GM21360 (cell line): ENCODE measurements at regions not wholly inside any gene's neighbourhood (a gene's known extent, or its start where the extent isn't known, plus 50 kb on each side); places are given as distances from the start of the nearest gene placed in this dataset.
"Not testable (repeated sequence)": the region's sequence is repeated elsewhere in the genome, so short reads cannot be mapped to it uniquely, and the experiment has no call there.

Experiments used
- ATAC-seq: cut with Tn5 transposase; IDR thresholded peaks from one replicate; pipeline ENCODE4 v1.9.1; 2021; ENCODE audit warnings: mild to moderate bottlenecking, moderate library complexity; ENCODE audit not compliant: unreplicated experiment

GRCh38 chr6:130700397-130700796 lies 126.8 kb upstream of the SMLR1 start:
- no peak for ATAC-seq

DNA sequence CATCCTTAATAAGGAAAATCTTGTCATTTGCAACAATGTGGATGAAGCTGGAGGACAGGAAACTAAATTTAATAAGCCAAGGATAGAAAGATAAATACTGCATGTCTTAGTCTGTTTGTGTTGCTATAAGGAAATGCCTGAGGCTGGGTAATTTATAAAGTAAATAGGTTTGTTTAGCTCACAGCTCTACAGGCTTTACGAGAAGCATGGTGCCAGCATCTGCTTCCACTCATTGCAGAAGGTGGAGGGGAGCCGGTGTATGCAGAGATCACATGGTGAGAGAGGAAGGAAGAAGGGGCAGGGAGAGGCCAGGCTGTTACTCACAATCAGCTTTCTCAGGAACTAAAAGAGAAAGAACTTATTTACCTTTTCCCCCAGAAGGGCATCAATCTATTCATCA lies 118.9 kb upstream of the SMLR1 start:
- no peak for ATAC-seq

DNA sequence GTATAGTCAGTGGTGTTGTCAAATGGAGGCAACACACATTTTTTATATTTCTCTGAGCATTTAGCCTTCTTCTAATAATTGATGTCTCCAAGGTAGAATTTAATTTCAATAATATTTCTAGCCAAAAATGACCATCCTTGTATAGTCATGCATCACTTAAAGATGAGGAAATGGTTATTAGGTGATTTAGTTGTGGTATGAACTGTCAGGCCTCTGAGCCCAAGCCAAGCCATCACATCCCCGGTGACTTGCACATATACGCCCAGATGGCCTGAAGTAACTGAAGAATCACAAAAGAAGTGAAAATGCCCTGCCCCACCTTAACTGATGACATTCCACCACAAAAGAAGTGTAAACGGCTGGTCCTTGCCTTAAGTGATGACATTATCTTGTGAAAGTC lies 115.6 kb upstream of the SMLR1 start:
- ATAC-seq, result not testable (repeated sequence)

DNA sequence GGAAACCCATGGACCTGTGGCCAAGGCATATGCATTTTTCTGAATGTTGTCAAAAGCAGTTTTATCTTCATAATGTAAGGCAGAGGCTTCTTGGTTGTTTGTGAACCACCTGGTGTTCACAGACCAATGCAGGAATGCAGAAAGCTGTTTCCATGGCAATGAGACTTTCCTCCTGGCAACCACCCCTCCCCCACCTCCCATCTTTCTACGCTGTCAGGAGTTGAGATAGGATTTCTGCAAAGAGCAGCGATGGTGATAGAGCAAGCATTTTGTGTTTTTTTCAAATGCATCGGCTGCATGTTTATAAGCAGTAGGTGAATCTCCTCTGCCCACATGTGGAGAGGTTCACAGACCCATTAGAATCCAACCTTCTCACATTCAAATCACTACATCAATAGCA lies 114.1 kb upstream of the SMLR1 start:
- no peak for ATAC-seq

- no peak for ATAC-seq
Measured at GRCh38 chr6:130715058-130715457, 112.1 kb upstream of the SMLR1 start.

- no peak for ATAC-seq
Measured at GRCh38 chr6:130716466-130716865, 110.7 kb upstream of the SMLR1 start.

DNA sequence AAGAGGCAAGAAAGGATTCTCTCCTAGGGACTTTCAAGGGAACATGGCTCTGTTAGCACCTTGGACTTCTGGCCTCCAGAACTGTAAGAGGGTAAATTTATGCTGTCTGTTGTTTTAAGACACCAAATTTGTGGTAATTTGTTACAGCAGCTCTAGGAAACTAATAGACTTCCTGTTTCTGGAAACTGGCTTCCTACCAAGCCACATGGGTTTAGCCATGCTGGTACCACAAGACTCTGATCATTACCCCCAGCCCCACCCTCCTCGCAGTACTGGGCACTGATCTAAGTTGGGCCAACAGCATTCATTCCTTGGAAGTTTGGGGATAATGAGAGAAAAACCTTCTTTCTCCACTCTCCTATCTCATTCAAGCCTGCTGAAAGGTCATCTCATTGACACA lies 109.5 kb upstream of the SMLR1 start:
- no peak for ATAC-seq

GRCh38 chr6:130720076-130720715 lies 107.0 kb upstream of the SMLR1 start:
- no peak for ATAC-seq

GRCh38 chr6:130724089-130724488 lies 103.1 kb upstream of the SMLR1 start:
- no peak for ATAC-seq

- no peak for ATAC-seq
Measured at GRCh38 chr6:130725551-130725950, 101.7 kb upstream of the SMLR1 start.

DNA sequence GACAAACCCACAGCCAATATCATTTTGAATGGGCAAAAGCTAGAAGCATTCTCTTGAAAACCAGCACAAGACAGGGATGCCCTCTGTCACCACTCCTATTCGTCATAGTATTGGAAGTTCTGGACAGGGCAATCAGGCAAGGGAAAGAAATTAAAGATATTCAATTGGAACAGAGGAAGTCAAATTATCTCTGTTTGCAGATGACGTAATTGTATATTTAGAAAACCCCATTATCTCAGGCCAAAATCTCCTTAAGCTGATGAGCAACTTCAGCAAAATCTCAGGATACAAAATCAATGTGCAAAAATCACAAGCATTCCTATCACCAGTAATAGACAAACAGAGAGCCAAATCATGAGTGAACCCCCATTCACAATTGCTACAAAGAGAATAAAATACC lies 99.1 kb upstream of the SMLR1 start:
- not testable (repeated sequence) for ATAC-seq

DNA sequence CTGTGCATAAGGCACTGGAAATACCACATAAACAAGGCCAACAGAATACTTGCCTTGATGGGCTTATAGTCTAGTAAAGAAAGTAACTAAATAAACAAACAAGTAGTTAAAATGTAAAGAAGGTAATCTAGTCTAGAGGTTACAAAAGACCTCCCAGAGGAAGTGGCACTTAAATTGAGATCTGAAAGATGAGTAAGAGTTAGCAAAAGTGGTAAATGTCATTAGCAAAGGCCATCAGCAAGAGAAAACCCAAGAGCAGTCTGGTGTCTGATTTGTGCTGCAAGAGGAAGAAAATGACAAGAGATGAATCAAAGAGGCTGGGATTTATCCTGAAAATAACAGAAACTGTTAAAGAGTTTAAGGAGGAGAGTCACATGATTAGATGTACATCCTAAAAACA lies 96.6 kb upstream of the SMLR1 start:
- ATAC-seq, result no peak

- no peak for ATAC-seq
Measured at GRCh38 chr6:130734161-130734560, 93.0 kb upstream of the SMLR1 start.

DNA sequence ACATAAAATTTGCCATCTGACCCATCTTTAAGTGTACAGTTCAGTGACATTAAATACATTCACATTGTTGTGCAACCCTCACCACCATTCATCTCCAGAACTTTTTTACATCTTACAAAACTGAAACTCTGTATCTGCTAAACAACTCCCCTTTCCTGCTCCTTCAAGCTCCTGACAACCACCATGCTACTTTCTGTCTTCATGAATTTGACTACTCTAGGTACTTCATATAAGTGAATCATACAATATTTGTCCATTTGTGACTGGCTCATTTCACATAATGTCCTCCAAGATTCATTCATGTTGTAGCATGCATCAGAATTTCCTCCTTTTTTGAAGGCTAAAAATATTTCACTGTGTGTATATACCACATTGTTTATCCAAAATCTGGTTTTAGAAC lies 86.9 kb upstream of the SMLR1 start:
- no peak for ATAC-seq

DNA sequence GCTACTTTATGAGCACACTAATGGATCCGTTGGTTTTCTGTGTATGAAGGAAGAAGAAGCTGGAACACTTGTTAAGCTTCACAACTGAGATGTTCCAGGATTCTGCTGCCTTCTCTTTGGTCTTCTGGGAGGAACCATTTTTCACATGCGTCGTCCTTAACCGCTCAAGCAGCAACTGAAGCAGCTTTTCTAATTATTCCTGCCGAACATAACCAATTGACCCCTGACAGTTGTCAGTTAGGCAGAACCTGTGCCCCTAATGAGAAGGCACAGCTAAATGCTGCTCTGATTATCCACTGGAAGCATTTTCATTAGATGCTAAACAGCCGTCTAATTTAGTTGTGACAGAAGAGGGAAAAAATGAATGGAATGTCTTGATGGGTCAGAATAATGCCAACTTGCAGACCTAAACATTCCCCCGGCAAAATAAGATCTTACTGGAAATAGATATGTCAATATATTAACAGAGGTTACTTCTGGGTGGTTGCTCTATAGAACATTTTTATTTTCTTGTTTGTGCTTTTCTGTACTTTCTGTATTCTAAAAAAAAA lies 85.0 kb upstream of the SMLR1 start:
- ATAC-seq, result no peak

- no peak for ATAC-seq
Measured at GRCh38 chr6:130743175-130743574, 84.0 kb upstream of the SMLR1 start.

DNA sequence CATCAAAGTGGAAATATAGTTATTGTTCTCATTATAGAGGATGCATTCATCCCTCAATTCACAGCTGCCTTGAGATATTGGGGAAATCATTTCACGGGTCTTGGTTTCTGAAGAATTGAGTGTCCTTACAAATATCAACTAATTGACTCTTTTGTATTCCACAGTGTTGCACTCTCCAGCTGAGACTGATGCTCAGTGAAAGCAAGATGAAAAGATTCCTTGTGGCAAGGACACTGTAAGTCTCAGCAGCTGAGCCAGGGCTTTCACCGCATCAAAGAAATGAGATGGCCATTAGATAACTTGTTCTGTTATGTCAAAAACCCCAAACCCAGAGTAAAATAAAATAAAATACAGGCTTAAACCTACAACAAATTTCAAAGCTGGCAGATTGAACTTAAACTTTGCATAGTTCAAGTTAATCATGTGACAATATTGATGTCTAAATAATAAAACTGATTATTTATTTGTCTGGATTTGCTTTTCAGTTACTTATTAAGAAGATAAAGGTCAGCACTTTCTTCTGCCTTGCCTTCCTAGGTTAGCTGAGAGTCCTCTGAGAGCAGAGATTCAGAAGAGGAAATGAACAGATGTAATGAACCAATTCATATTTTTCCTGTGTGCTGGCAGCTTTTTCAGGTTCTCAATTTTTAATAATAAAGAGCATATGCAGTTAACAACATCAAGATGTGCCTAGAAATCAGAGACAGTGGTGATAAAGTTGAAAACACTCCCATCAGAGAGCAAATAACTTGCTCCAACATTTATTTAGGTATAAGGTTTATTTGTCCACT lies 82.4 kb upstream of the SMLR1 start:
- no peak for ATAC-seq

DNA sequence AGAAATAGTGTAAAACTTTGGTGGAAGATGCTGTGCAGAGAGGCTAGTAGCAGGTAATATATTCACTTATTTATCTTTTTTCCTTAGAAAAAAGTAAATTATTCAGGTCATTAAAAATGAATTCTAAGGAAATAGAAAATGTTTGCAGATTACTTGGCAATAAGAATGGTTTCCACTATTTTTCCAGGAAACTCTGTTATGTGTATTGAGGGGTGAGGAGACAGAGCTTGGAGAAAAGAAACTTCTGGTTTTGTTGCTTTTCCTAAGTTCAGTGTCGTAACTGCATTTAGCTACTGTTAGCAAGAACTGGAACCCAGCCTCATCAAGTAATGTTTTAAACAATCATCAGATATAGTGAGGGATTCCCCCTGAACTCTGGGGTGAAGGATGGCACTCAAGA lies 79.2 kb upstream of the SMLR1 start:
- ATAC-seq, result no peak

GRCh38 chr6:130749402-130749801 lies 77.8 kb upstream of the SMLR1 start:
- no peak for ATAC-seq

GRCh38 chr6:130752267-130752666 lies 74.9 kb upstream of the SMLR1 start:
- ATAC-seq, result no peak

- ATAC-seq, result no peak
Measured at GRCh38 chr6:130754786-130755367, 72.3 kb upstream of the SMLR1 start.
